Endodermal cell (in vitro differentiated cells): ENCODE measurements at regions not wholly inside any gene's neighbourhood (a gene's known extent, or its start where the extent isn't known, plus 50 kb on each side); places are given as distances from the start of the nearest gene placed in this dataset.

ENCODE experiments used
- DNase-seq: peaks from one replicate; pipeline ENCODE4 v3.0.0-alpha.2; 2017
- H3K27ac ChIP-seq: 2 replicates; pipeline ENCODE4 v1.5.1; 2013; ENCODE audit warnings: mild to moderate bottlenecking, low read depth, low read length, moderate library complexity
- H3K27me3 ChIP-seq: 2 replicates; pipeline ENCODE4 v1.6.1; 2013; ENCODE audit warnings: mild to moderate bottlenecking, low read length, moderate library complexity; ENCODE audit not compliant: insufficient read depth, control insufficient read depth, poor library complexity, severe bottlenecking
- H3K36me3 ChIP-seq: 2 replicates; pipeline ENCODE4 v1.7.0; 2013; ENCODE audit warnings: mild to moderate bottlenecking, low read length, moderate library complexity; ENCODE audit not compliant: control insufficient read depth, insufficient read depth
- H3K4me1 ChIP-seq: one replicate; pipeline ENCODE4 v1.7.0; 2013; ENCODE audit warnings: low read length; ENCODE audit not compliant: control insufficient read depth, insufficient read depth
- H3K4me3 ChIP-seq: 2 replicates; pipeline ENCODE4 v1.5.1; 2013; ENCODE audit warnings: mild to moderate bottlenecking, low read length, moderate library complexity
- H3K9ac ChIP-seq: 2 replicates; pipeline ENCODE4 v1.6.1; 2013; ENCODE audit warnings: mild to moderate bottlenecking, low read length, moderate library complexity; ENCODE audit not compliant: poor library complexity, severe bottlenecking; ENCODE audit errors: extremely low read depth
- H3K9me3 ChIP-seq: 2 replicates; pipeline ENCODE4 v1.6.1; 2013; ENCODE audit warnings: mild to moderate bottlenecking, low read length, moderate library complexity; ENCODE audit not compliant: control insufficient read depth
- H3K27ac Mint-ChIP-seq: 2 replicates; pipeline ENCODE4 v1.8.0; 2020; ENCODE audit warnings: mixed read lengths
- H3K27me3 Mint-ChIP-seq: 2 replicates; pipeline ENCODE4 v1.8.0; 2021; ENCODE audit warnings: mild to moderate bottlenecking, mixed read lengths; ENCODE audit not compliant: insufficient read depth
- H3K36me3 Mint-ChIP-seq: 2 replicates; pipeline ENCODE4 v1.8.0; 2020; ENCODE audit warnings: low read depth, mixed read lengths
- H3K4me1 Mint-ChIP-seq: 2 replicates; pipeline ENCODE4 v1.8.0; 2020; ENCODE audit warnings: mixed read lengths
- H3K4me3 Mint-ChIP-seq: 2 replicates; pipeline ENCODE4 v1.8.0; 2020; ENCODE audit warnings: mild to moderate bottlenecking, moderate library complexity, mixed read lengths
- H3K9me3 Mint-ChIP-seq: 2 replicates; pipeline ENCODE4 v1.8.0; 2020; ENCODE audit warnings: mild to moderate bottlenecking, mixed read lengths
- WGBS, 2 experiments: methylation state at CpG; one replicate each; pipeline versions ENCODE4 v1.1.5 to v1.1.7; 2013; ENCODE audit warnings: missing lambda C conversion rate in 2 of 2, mixed read lengths in 1 of 2; ENCODE audit not compliant: insufficient coverage in 1 of 2, insufficient read length in 1 of 2; 5-methylcytosine and 5-hydroxymethylcytosine counted together
- TF ChIP-seq, protein P1 (sequence below): fragments of 200-600 bp; sonication (generic); conservative IDR thresholded peaks from 2 replicates; pipeline ENCODE4 v1.5.0; 2021; ENCODE audit warnings: antibody characterized with exemption, mild to moderate bottlenecking

DNA sequence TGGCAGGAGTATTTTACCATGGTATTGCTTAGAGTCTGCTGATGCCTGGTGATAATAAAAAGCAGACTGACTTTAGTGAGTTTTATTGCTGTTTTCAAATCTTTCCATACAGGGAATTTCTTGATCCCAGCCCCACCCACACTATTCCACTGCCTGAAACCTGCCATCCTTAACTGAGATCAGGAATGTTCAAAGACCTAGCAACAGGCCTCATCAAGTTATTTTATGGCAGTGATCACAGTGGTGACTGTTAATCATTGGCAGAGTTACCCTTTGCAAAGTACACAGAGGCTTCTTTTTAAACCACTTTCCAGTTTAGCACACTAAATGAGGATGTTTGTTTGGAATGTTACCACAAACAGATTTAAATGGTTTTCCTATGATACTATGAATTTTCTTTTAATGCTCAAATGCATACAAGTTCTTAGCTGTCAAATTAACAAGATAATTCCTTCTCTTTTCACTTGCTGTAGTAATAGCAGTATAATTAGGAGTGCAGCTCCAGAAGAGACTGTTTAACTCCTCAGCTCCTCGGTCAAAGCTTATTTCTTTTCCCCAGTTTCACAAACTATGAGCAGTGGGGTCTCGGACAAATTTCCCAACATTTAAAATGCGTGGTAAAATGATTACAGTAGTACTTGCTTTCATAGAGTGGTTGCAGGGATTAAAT, 69.9 kb upstream of the USP25 start:
- Histone ChIP-seq H3K9ac (no peak overlapping the region), H3K27ac (no peak overlapping the region), H3K4me3 (no peak overlapping the region), H3K36me3 (no peaks in the 10 kb centered on the region), H3K4me1 (no peaks in the 10 kb centered on the region), H3K9me3 (no peaks in the 10 kb centered on the region), H3K27me3 (no peaks in the 10 kb centered on the region)
- DNase-seq: no peak
- H3K27ac Mint-ChIP-seq: no peak overlapping the region
- H3K36me3 Mint-ChIP-seq: no peaks in the 10 kb centered on the region
- H3K9me3 Mint-ChIP-seq: no peaks in the 10 kb centered on the region
- no peak overlapping the region for H3K4me3 Mint-ChIP-seq
- 82 to 83% methylated on average over 1 to 3 of the region's 3 CpGs for WGBS, 2 experiments
- TF ChIP-seq, protein P1, sequence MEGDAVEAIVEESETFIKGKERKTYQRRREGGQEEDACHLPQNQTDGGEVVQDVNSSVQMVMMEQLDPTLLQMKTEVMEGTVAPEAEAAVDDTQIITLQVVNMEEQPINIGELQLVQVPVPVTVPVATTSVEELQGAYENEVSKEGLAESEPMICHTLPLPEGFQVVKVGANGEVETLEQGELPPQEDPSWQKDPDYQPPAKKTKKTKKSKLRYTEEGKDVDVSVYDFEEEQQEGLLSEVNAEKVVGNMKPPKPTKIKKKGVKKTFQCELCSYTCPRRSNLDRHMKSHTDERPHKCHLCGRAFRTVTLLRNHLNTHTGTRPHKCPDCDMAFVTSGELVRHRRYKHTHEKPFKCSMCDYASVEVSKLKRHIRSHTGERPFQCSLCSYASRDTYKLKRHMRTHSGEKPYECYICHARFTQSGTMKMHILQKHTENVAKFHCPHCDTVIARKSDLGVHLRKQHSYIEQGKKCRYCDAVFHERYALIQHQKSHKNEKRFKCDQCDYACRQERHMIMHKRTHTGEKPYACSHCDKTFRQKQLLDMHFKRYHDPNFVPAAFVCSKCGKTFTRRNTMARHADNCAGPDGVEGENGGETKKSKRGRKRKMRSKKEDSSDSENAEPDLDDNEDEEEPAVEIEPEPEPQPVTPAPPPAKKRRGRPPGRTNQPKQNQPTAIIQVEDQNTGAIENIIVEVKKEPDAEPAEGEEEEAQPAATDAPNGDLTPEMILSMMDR: no peak
- no peaks in the 10 kb centered on the region for H3K27me3 Mint-ChIP-seq
- H3K4me1 Mint-ChIP-seq: peaks cover 7% of the 10 kb centered on the region

DNA sequence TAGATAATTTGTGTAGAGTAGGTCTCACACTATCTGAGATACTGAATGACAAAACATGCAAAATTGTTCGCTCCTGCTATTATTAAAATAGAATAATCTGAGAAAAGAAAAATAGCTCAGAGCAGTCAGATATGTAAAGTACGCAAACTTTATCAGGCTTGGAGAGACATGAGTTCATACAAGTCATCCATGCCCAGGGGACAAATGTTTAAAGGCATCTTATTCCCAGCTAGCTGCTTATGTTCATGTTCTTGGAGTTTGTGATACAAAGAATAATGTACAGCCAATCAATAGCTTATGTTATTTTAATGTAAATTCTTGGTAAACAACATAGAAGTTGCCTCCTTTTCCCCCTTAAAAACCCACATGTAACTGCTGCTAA, 69.4 kb upstream of the USP25 start:
- no peak overlapping the region for H3K9ac ChIP-seq
- Mint-ChIP-seq H3K4me3 (no peak overlapping the region), H3K27me3 (no peaks in the 10 kb centered on the region), H3K4me1 (peaks cover 7% of the 10 kb centered on the region), H3K9me3 (no peaks in the 10 kb centered on the region), H3K27ac (no peak overlapping the region), H3K36me3 (no peaks in the 10 kb centered on the region)
- no peak for DNase-seq
- no peak overlapping the region for H3K27ac ChIP-seq
- no peak overlapping the region for H3K4me3 ChIP-seq
- 93 to 100% methylated on average over 1 to 2 of the region's 2 CpGs for WGBS, 2 experiments
- no peaks in the 10 kb centered on the region for H3K4me1 ChIP-seq
- TF ChIP-seq, protein P1: no peak
- H3K27me3 ChIP-seq: no peaks in the 10 kb centered on the region
- H3K36me3 ChIP-seq: no peaks in the 10 kb centered on the region
- H3K9me3 ChIP-seq: no peaks in the 10 kb centered on the region

DNA sequence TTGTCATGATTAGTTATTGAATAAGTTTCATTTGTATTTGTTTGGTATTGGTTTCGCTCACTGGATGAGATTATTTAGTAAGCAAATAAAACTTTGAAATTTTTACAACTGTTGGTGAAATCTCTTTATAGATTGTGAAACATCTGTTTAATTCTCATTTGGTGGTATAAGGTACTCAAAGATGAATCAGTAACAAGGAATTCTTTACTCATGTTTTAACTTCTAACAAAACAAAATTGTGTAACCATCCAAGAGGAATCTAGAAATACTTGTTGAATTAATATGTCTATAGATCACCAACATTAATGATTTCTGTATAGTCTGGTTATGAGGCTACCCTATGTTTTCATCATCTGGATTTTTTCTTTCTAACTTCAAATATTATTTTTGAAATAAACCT, 62.8 kb upstream of the USP25 start:
- DNase-seq: no peak
- no peaks in the 10 kb centered on the region for H3K36me3 ChIP-seq
- Mint-ChIP-seq H3K36me3 (no peaks in the 10 kb centered on the region), H3K4me3 (no peak overlapping the region), H3K27me3 (no peaks in the 10 kb centered on the region), H3K9me3 (no peaks in the 10 kb centered on the region), H3K4me1 (peaks cover 12% of the 10 kb centered on the region), H3K27ac (no peak overlapping the region)
- TF ChIP-seq, protein P1: no peak
- no peaks in the 10 kb centered on the region for H3K9me3 ChIP-seq
- peaks cover 20% of the 10 kb centered on the region for H3K27me3 ChIP-seq
- no peak overlapping the region for H3K4me3 ChIP-seq
- H3K4me1 ChIP-seq: no peaks in the 10 kb centered on the region
- H3K9ac ChIP-seq: no peak overlapping the region
- no peak overlapping the region for H3K27ac ChIP-seq
- WGBS, 2 experiments: 100% methylated on average over 1 of the region's 1 CpG
